Spleen (tissue), 11 donors: ENCODE measurements at regions not wholly inside any gene's neighbourhood (a gene's known extent, or its start where the extent isn't known, plus 50 kb on each side); places are given as distances from the start of the nearest gene placed in this dataset.

ENCODE experiments used
- DNase-seq: peaks from one replicate; pipeline ENCODE4 v3.0.0-alpha.2; 2020
- H3K27ac ChIP-seq, 8 donors: fragments of 200-600 bp; sonication (generic) in 7 of 8; 1 replicate in 4 of 8; 2 replicates in 4 of 8; pipeline versions ENCODE4 v1.5.0 to v1.8.0; 2016 to 2021; ENCODE audit warnings: inconsistent platforms in 4 of 8, mild to moderate bottlenecking in 4 of 8, moderate library complexity in 1 of 8
- H3K27me3 ChIP-seq, 7 donors: fragments of 200-600 bp; sonication (generic) in 6 of 7; replicated peaks in 1 of 7; 1 replicate in 4 of 7; 2 replicates in 3 of 7; pipeline versions ENCODE4 v1.5.0 to v1.8.0; 2016 to 2021; ENCODE audit warnings: inconsistent platforms in 3 of 7, mild to moderate bottlenecking in 1 of 7
- H3K36me3 ChIP-seq, 6 donors: fragments of 200-600 bp; sonication (generic) in 5 of 6; 1 replicate in 4 of 6; 2 replicates in 2 of 6; pipeline versions ENCODE4 v1.5.0 to v1.8.0; 2016 to 2021; ENCODE audit warnings: inconsistent platforms in 2 of 6
- H3K4me1 ChIP-seq, 6 donors: fragments of 200-600 bp; sonication (generic) in 5 of 6; 1 replicate in 3 of 6; 2 replicates in 3 of 6; pipeline versions ENCODE4 v1.5.0 to v1.8.0; 2016 to 2021; ENCODE audit warnings: inconsistent platforms in 3 of 6
- H3K4me3 ChIP-seq, 8 donors: fragments of 200-600 bp; sonication (generic) in 7 of 8; 1 replicate in 4 of 8; 2 replicates in 4 of 8; pipeline versions ENCODE4 v1.5.0 to v1.8.0; 2016 to 2021; ENCODE audit warnings: inconsistent platforms in 4 of 8, mild to moderate bottlenecking in 4 of 8, moderate library complexity in 2 of 8
- H3K9me3 ChIP-seq, 8 donors: fragments of 200-600 bp; sonication (generic) in 7 of 8; 1 replicate in 4 of 8; 2 replicates in 4 of 8; pipeline versions ENCODE4 v1.5.0 to v1.8.0; 2016 to 2021; ENCODE audit warnings: inconsistent platforms in 4 of 8
- POLR2A ChIP-seq, 3 donors: fragments of 450-650 bp; IDR thresholded peaks; one replicate each; pipeline ENCODE4 v1.5.1; 2017; ENCODE audit warnings: antibody characterized with exemption in 3 of 3, mild to moderate bottlenecking in 1 of 3
- POLR2AphosphoS5 ChIP-seq, 3 donors: sonication (generic); formaldehyde crosslinking; IDR thresholded peaks; one replicate each; pipeline ENCODE4 v1.5.1; 2017; ENCODE audit warnings: antibody characterized with exemption in 3 of 3
- WGBS, 5 donors: extraction: QIAGEN DNeasy Blood & Tissue Kit in 3 of 5; methylation state at CpG; one replicate each; pipeline versions ENCODE4 v1.1.5 to v1.1.7; 2013 to 2018; 5-methylcytosine and 5-hydroxymethylcytosine counted together
- intact Hi-C: fragments of 100-400 bp; cut with DNase I; formaldehyde crosslinking; loops from one replicate; pipeline ENCODE4 v1.15.0; 2023; ENCODE audit warnings: low total_unique reads
- TF ChIP-seq, protein P1 (sequence below), 11 experiments: fragments of 200-600 bp in 7 of 11; fragments of 450-650 bp in 4 of 11; sonication (generic) in 4 of 11; IDR thresholded peaks in 8 of 11; conservative IDR thresholded peaks in 3 of 11; 1 replicate in 7 of 11; 2 replicates in 4 of 11; pipeline versions ENCODE4 v1.4.0 to v1.8.0; 2016 to 2021; ENCODE audit warnings: antibody characterized with exemption in 11 of 11, inconsistent platforms in 4 of 11, mild to moderate bottlenecking in 1 of 11
- donor health status: healthy with polysubstance abuse.
- donor health status: DM: no; HTN: no; CAD: no; lungs with moderate emphysema.
- donor health status: DM: no; HTN: no; CAD: no.
- donor health status: Bipolar disorder and iron deficiency.
- donor health status: healthy.
- donor health status: DM: no; HTN: no; CAD: no.
- donor health status: DM: yes; HTN: yes; CAD: no.

DNA sequence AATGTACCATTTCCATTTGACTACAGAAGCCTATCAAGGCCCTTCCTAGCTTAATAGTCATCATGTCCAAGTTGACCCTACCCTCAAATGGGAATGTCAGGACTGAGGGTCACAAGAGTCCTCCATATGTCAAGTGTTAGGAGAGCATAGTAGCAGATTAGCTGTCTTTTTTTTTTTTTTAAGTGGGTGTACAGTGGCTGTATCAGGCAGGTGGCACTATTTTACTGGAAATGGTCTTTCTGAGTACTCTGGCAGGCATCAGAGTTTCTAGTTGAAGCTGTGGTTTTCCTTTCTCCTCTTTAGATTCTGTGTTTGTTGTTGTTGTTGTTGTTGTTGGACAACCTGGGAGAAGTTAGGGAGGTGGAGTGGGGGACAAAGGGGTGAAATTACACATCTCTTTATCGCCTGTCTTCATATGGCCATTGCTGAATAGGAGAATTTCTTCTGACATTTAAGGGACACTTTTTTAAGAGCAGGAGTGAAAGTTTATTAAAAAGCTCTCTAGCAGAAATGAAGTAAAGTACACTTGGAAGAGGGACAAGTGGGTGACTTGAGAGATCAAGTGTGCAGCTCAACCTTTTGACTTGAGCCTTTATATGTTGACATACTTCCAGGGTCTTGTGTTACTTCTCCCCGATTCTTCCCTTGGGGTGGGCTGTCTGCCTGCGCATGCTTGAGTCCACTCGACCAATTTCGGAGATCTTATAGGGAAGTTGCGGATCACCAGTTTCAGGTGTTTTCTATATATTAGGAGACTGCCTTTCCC is 104.1 kb upstream of the FOXP2 start:
- no peak for DNase-seq

DNA sequence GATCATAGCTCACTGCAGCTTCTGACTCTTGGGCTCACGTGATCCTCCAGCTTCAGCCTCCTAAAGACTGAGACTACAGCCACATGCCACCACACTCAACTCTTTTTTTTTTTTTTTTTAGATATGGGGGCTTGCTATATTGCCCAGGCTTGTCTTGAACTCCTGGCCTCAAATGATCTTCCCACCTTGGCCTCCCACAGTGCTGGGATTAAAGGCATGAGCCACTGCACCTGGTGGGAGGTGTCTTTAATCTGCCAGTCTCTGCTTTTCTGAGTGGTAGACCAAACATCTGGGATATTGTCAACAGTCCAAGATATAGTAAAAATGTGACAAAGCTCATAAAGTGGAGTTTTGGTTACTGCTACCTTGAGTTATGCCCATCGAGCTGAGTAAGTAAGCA is 104.9 kb upstream of the FOXP2 start:
- no peaks in the 10 kb centered on the region for H3K27me3 ChIP-seq
- DNase-seq: no peak
- no peaks in the 10 kb centered on the region for H3K36me3 ChIP-seq
- 66 to 83% (median 75%) methylated on average over 2 of the region's 2 CpGs for WGBS, 5 donors
- no peaks in the 10 kb centered on the region for H3K9me3 ChIP-seq
- intact Hi-C loops: no loop called here
- no peaks in the 10 kb centered on the region for H3K4me1 ChIP-seq
- H3K27ac ChIP-seq: no peak overlapping the region
- no peak overlapping the region for H3K4me3 ChIP-seq
- TF ChIP-seq, protein P1, sequence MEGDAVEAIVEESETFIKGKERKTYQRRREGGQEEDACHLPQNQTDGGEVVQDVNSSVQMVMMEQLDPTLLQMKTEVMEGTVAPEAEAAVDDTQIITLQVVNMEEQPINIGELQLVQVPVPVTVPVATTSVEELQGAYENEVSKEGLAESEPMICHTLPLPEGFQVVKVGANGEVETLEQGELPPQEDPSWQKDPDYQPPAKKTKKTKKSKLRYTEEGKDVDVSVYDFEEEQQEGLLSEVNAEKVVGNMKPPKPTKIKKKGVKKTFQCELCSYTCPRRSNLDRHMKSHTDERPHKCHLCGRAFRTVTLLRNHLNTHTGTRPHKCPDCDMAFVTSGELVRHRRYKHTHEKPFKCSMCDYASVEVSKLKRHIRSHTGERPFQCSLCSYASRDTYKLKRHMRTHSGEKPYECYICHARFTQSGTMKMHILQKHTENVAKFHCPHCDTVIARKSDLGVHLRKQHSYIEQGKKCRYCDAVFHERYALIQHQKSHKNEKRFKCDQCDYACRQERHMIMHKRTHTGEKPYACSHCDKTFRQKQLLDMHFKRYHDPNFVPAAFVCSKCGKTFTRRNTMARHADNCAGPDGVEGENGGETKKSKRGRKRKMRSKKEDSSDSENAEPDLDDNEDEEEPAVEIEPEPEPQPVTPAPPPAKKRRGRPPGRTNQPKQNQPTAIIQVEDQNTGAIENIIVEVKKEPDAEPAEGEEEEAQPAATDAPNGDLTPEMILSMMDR (IDR thresholded peaks at IDR 0.05 in 8 of 11, conservative IDR thresholded peaks at IDR 0.05 in 3 of 11): no peak
- no peak for TF ChIP-seq POLR2AphosphoS5 (IDR thresholded peaks at IDR 0.05)
- no peak for TF ChIP-seq POLR2A (IDR thresholded peaks at IDR 0.05)

More for the DNA sequence above, 104.1 kb upstream of the FOXP2 start:
- TF ChIP-seq POLR2A (IDR thresholded peaks at IDR 0.05): no peak
- TF ChIP-seq, protein P1 (IDR thresholded peaks at IDR 0.05 in 8 of 11, conservative IDR thresholded peaks at IDR 0.05 in 3 of 11): peak in 1 of 11 experiments; percentile 10
- intact Hi-C loops: no loop called here
- H3K36me3 ChIP-seq: no peaks in the 10 kb centered on the region
- no peaks in the 10 kb centered on the region for H3K9me3 ChIP-seq
- no peaks in the 10 kb centered on the region for H3K27me3 ChIP-seq
- WGBS, 5 donors: 81 to 92% (median 85%) methylated on average over 6 of the region's 6 CpGs
- no peak overlapping the region for H3K27ac ChIP-seq
- no peak overlapping the region for H3K4me3 ChIP-seq
- H3K4me1 ChIP-seq: no peaks in the 10 kb centered on the region

DNA sequence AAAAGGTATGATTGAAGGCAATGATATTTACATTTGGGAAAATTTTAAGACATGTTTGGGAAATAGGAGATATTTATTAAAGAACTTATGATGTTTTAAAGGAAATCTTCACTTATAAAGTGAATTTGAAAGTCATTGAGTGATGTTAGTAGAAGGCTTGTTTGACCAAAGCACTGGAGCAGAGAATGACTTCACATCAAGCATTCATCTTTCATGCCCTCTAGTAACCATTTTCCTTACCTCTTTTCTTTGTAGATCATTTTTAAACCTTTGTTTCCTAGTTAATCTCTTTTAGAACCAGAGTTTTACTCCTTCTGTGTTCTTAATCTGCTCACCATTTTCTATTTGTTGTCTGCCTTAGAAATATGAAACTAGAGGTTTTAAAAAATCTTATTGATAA is 111.3 kb upstream of the FOXP2 start:
- intact Hi-C loops: no loop called here
- DNase-seq: no peak
- H3K36me3 ChIP-seq: no peaks in the 10 kb centered on the region
- H3K4me3 ChIP-seq: no peak overlapping the region
- no peak overlapping the region for H3K27ac ChIP-seq
- H3K4me1 ChIP-seq: no peaks in the 10 kb centered on the region
- TF ChIP-seq, protein P1 (IDR thresholded peaks at IDR 0.05 in 8 of 11, conservative IDR thresholded peaks at IDR 0.05 in 3 of 11): no peak
- TF ChIP-seq POLR2A (IDR thresholded peaks at IDR 0.05) (no peak), POLR2AphosphoS5 (IDR thresholded peaks at IDR 0.05) (no peak)
- no peaks in the 10 kb centered on the region for H3K9me3 ChIP-seq
- H3K27me3 ChIP-seq: no peaks in the 10 kb centered on the region

DNA sequence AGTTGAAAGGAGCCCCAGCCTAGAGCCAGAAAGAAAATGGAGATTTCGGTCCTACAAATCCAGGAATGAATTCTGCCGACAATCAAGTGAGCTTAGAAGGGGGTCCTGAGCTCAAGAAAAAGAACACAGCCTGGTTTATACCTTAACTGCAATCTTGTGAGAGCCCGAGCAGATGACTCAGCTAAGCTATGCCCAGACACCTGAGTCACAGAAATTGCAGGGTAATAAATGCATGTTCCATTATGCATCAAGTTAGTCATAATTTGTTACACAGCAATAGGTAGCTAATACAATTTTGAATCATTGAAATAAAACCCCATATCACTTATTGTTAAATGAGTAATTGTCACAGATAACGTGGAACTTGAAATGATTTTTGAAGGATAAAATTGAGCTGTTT is 111.8 kb upstream of the FOXP2 start:
- Histone ChIP-seq H3K36me3 (no peaks in the 10 kb centered on the region), H3K4me3 (no peak overlapping the region), H3K27me3 (no peaks in the 10 kb centered on the region), H3K4me1 (no peaks in the 10 kb centered on the region), H3K9me3 (no peaks in the 10 kb centered on the region), H3K27ac (no peak overlapping the region)
- WGBS, 5 donors: 76 to 86% (median 80%) methylated on average over 4 of the region's 4 CpGs
- intact Hi-C loops: no loop called here
- TF ChIP-seq POLR2AphosphoS5 (IDR thresholded peaks at IDR 0.05) (no peak), POLR2A (IDR thresholded peaks at IDR 0.05) (no peak)
- TF ChIP-seq, protein P1 (IDR thresholded peaks at IDR 0.05 in 8 of 11, conservative IDR thresholded peaks at IDR 0.05 in 3 of 11): no peak
- DNase-seq: no peak
